IPS DF 4.7 (cell line): ENCODE measurements at regions not wholly inside any gene's neighbourhood (a gene's known extent, or its start where the extent isn't known, plus 50 kb on each side); places are given as distances from the start of the nearest gene placed in this dataset.
"Not testable (repeated sequence)": the region's sequence is repeated elsewhere in the genome, so short reads cannot be mapped to it uniquely, and the experiment has no call there.

Experiments used
- DNase-seq: peaks from one replicate; pipeline ENCODE4 v3.0.0-alpha.2; 2013; ENCODE audit warnings: low spot score; ENCODE audit errors: extremely low read depth

DNA sequence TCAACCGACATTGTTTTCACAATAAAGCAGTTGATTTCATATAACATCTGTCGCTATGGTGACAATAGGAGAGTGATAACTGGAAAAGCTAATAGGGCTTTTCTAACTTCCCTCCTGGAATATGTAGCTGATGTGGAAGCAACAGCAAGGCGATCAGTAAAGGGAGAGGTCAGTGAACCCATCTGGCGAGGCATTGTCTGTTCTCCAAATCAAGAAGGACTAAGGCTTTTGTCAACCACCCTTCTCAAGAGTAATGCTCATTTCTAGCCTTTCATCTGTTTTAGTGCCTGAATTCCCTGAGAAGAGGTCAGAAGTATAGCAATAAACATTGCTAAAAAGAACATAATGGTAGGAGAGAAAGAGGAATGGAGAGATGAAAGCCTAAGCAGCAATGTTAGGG lies 201.3 kb downstream of the AKAP7 start:
- no peak for DNase-seq

DNA sequence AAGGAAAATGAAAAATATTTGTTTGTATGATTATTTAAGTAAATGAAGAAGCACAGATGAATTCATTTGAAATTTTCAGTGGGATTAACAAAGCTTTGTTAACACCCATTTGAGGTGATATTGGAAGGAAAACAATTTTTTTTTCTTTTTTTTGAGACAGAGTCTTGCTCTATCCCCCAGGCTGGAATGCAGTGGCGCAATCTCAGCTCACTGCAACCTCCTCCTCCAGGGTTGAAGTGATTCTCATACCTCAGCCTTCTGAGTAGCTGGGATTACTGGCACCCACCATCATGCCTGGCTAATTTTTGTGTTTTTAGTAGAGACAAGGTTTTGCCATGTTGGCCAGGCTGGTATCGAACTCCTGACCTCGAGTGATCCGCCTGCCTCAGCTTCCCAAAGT lies 211.6 kb downstream of the AKAP7 start:
- not testable (repeated sequence) for DNase-seq

DNA sequence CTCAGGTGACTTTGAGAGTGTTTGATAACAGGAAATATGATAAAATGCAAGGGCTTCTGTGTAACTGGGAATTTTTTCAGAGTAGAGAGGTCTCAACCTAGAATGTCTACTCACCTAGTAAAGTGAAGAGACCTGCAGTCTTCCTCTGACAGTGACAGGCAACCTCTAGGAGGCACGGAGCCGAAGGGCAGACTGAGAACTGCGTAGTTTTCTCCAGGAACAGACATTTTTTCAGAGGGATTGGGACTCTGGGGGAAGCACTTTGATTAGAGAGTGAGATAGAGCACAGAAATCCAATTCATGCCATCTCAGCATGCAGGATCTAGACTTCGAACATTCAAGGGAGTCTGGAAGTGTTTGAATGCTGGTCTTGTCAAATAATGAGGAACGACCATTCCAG lies 213.3 kb downstream of the AKAP7 start:
- no peak for DNase-seq

DNA sequence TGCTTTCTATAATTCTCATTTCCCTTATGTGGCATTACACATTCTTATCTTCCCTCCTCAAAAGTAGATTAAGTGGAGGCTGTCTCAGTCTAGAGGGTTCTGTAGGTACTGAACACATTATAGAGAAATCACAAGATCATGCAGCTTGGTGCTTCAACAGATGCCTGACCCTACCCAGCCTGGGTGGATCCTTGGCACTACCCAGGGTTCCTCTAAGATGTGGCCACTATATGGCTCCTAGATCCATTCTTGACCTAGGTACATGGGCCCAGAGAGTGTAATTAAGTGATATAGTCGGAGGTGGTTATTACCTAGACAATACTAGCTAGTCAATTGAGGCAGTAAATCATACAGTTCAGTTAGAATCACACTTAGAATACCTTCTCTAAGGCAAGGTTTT lies 213.9 kb downstream of the AKAP7 start:
- DNase-seq, result no peak

DNA sequence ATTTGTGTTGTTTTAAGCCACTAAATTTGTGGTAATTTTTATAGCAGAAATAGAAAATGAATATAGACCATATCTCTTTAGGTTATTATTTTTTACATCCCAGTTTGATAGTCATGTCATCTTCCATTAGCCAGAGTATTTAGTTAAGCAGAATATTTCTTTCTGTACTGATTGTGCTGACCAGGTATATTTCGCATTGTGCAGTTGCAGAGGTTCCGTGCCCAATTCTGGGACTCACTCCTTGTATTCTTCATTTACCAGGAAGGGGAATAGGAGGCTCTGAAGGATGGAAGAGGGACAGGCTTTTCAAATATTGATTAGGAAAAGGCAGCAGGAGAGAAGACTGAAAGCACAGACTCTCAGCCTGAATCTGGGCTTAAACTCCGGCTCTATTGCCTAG lies 217.8 kb downstream of the AKAP7 start:
- DNase-seq, result no peak

DNA sequence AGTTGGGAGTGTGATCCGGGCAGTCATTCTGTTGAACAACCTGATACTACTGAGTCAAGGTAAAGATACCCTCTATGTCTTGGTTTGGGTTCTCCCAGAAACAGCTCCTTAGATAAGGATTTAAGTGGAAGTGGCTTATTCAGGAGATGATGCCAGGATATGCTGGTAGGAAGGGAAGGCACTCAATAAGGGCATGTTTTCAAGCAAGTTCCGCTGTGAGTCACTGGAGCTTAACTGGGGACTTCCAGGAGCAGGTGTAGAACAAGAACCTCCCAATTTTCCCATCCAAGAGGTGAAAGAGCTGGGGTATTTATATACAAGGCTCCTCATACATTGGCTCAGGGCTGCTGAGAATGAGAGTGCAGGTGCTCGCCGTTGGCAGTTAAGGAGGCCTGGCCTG lies 218.6 kb downstream of the AKAP7 start:
- no peak for DNase-seq

DNA sequence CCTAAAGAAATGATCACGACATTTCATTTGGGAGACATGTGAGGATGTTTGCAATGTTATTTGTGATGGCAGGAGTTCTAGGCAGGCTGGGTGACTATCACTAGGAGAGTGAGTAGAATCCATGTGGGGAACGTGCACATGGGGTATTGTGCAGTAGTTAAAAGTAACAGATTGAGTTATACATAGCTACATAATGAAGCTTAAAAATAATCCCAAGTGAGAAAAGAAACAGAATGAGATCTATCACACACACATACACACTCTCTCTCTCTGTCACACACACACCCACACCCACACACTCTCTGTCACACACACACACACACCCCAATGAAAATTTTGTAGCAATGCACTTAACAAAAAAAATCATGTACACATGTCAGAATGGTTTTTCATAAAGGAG lies 218.7 kb upstream of the ARG1 start:
- DNase-seq, result no peak

DNA sequence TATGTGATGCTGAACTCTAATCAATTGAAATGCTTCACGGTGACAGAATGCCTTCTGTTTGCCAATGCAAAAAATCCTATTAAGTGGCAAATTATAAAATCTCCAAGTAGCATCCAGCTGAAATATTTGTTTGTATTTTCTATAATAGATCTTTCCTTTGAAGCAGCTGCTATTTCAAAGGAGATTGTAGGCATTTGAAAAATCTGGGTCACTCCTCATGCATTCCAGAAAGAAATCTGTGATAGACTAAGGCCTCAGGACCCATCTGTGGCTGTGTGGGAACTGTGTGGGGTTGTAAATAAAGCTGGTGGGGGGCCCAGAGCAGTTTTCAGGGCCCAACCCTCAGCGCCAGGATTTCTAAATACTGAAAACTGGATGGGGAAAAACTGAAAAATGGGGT lies 216.9 kb upstream of the ARG1 start:
- no peak for DNase-seq

DNA sequence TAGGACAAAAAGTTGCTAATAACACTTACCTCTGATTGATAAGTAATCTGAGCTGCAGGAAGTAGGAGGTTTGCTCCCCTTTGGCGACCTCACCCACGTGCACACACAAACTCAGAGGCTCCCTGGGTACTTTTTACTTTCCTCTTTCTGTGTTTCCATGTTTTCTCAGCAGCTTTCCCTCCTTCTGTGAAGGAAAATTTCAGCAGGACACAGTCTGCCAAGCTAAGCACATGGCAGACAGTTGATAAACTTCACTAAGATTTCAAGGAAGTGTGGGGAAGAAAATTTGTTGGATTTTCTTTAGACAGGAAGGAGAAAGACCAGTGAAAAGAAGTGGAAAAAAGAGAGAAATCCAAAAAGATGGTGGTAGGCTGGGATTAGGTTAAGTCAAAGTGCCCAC lies 215.5 kb upstream of the ARG1 start:
- DNase-seq, result no peak

DNA sequence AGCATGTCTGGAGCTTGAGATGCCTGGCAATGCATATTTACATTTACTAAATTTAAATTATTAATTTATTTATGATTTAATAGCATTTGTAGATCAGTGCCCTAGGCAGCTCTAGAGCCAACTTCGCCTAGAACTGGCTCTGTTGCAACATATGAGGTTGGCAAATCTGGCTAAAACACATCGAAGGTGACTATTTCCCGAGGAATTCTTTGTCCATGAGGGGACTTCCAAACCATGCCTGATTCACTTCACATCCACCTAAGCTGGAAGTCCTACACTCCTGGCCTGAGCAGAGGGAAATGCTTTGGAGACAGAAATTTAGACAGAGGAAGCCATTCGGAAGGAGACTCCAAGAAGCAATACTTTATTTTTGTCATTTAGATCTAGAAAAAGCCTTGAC lies 211.0 kb upstream of the ARG1 start:
- no peak for DNase-seq

DNA sequence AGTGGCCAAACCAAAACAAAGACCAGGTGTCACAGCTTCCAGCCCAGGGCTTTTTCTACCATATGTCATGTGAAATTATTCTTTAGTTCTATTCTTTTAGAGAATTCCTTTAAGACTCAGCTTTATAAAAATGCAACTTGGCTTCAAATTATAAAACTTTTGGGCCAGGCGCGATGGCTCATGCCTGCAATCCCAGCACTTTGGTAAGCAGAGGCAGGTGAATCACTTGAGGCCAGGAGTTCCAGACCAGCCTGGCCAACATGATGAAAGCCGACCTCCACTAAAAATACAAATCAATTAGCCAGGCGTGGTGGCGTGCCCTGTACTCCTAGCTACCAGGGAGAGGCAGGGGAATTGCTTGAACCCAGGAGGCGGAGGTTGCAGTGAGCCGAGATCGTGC lies 210.3 kb upstream of the ARG1 start:
- DNase-seq, result no peak

DNA sequence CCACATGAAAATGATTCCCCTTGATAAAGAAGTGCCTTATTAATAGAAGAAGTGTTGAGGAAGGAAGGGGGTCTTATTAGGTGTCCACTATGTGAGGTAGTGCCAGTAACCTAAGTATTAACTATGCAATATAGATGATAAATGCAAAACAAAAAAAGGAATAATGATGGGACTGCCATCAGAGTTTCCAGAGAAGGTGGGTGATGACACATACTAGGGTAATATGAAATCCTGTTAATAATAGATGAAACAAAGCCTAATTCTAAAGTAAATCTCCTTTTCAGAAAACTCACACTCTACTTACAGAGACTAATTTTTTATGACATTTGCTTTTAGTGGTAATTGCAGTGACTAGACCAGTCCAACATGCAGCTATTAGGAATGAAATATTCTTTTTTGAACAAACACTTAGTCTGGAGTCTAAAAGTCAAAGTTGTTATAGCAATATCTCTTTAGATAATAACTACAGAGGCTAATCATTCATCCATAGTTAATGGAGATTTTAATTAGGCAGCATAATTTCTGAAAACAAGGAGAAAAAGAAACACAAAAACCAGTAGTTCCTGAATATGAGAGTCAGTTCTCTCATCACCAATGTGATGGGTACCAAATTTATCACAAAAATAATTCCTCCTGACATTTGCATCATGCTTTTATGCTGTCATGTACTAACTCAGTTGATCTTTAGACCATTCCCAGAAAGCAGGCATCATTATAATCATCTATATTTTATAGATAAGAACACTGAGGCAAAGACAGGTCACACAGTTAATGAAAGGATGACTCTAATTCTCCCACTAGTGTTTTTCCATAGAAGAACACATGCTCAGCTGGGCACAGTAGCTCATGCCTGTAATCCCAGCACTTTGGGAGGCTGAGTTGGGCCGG lies 208.8 kb upstream of the ARG1 start:
- no peak for DNase-seq

DNA sequence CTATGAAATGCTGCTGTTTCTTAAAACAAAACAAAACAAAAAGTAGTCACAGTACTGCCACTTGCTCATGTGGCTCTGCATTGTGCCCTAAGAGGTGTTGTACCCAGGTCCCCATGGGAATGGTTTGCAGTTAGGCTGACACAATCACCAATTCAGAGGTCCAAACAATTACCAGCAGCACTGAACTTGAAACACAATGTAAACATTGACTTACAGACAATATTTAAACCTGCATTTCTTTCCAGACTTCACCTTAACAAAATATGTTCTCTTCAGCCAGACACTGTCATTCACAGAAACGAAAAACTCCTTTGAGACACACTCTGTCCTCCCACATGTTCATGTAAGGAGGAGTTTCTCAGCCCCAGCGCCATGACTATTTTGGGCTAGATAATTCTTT lies 206.8 kb upstream of the ARG1 start:
- DNase-seq, result no peak

DNA sequence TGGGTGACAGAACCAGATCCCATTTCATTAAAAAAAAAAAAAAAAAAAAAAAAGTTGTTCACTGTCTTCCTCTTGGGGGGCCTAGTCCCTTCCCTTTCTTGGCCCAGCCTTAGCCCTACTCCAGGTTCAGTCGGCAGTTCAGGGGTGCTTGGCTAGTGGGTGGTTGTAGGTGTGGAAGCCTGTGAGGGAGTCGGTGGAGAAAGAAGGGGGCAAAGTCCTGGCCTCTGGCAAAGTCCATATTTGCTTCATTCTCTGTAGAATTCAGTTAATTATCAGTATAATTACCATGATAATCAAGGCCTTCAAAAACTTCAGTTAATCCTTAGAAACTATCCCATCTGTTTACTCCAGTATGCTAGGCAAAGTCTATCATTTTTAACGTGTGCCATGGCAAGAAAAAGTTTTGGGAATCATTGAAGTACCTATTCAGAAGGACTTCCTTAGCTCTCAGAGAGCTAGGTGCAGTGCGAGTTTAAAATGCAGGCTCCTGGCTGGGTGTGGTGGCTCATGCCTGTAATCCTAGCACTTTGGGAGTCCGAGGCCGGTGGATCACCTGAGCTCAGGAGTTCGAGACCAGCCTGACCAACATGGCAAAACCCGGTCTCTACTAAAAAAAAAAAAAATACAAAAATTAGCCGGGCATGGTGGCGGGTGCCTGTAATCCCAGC lies 205.7 kb upstream of the ARG1 start:
- no peak for DNase-seq

DNA sequence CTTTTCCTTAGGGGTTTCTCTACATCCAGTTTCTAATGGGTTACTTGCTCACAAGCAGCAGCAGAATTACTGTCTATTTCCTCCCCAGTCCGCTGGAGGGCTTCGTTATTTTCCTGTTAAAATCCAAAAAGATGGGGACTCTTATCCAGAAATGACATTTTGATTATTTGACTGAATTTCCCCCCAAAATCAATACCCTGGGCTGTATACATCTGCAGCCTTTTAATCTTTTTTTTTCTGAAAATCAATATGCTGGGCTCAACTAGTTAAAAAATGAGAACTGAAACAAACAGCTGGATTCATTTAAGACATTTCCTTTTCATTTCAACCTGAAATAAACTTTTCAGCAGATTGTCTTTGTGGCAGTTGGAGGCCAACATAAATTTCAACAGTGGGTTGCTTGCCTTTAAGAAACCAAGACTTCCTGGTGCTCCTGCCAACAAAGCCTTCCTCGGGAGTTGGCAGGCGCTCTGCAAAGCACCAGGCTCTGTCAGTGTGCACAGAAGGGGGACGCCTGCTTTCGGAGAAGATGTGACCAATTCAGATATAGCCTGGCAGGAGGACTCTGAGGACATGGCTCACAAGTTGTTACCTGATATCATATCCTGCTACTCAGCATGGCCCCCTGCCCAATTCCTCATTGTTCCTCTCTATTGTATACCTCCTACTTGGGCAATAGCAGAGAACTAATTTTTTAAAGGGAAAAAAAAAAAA lies 204.7 kb upstream of the ARG1 start:
- no peak for DNase-seq

DNA sequence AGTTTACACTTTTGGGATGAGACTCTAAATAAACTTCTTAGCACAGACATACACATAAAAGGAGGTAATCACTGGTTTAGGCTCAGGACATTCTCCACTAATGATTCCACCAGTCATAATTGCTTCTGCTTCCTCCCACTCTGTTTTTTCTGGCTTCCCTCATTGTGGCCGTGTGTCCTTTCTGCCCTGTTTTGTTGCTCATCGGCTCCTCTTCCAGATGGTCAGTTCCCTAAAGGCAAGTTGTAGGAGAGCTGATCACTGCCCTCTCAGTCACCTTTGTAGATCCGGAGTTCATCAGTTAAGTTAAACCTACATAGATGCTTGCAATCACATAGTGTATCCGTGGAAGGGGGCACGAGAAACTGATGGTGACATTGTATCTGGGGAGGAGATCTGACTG lies 200.5 kb upstream of the ARG1 start:
- no peak for DNase-seq

DNA sequence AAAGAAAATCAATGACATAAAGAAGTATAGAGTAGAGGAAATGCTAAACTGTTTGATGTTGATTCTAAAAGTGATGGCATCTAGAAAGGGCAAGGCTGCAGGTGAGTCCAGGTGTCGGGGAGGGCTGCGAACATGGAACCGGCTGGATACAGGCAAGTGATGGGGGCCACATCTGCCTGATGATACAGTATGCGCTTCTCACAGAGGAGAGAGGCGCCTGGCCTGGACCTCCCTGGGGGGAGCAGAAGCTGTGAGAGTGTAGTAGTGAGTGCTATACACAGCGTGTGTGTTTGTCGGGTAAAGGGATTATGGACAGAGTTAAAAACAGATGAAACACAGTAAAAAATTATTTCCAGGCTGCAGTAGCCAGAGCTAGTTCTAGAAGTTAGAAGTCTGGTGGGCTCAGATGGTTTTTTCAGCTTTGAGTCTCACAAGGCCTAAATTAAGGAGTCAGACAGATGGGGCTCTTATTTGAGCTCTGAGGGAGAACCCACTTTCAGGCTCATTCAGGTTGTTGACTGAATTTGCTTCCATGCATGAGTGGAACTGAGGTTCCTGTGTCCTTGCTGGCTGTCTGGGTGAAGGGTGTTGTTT lies 195.8 kb upstream of the ARG1 start:
- DNase-seq, result no peak

DNA sequence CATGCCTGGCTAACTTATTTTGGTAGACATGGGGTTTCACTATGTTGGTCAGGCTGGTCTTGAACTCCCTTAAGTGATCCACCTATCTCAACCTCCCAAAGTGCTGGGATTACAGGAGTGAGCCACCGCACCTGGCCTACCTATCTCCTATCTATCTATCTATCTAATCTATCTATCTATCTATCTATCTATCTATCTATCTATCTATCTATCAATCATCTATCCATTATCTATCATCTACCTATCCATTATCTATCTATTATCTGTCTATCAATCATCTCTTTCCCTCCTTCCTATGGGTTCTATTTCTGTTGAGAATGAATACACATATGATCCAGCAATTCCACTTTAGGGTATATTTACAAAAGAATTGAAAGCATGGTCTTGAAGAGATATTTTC lies 194.2 kb upstream of the ARG1 start:
- DNase-seq, result no peak

DNA sequence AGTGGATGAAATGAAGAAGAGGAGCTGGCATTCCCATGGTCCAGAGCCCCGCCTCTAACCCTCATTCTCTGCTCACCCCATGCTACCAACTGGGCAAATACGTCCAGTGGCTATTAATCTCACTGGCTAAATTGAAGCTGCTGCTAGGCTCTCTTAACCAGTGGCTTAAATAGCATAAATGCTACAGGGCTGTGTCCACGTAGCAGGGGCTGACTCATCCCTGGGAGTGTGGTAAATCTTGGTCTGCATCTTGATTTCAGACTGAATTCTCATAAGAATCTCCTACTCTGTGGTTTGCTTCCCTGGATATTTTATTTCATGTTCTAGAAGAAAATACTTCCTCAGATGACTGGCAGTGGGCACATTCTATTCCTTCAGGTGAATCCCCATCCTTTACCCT lies 193.1 kb upstream of the ARG1 start:
- no peak for DNase-seq

DNA sequence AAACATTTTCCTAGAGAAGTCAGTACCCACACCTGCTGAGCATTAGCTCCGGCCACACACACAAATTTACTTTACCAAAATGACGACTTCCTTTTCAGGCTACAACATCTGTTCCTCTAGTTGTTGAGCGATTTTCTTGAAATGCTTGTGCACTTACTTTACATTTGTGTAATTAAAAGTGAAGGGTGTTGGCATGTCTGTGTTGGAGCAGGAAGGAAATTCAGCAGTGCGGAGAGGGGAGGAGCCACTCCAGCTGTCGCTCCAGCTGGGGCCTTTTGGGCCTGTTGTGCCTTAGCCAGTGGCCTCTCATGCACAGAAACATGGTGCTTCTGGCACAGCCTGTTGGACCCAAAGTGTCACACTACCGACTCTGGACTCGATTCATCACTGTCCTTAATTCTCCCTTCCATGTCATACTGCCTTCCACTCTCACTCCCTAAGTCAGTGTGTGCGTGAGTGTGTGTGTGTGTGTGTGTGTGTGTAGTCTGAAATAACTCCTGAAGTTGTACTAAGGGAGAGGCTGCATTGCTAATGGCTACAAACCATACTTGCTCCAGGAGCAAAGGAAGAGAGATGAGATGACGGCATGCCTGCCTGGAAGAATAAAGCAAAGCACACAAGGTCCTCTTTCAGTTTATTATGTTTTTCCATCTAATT lies 191.8 kb upstream of the ARG1 start:
- DNase-seq, result no peak

DNA sequence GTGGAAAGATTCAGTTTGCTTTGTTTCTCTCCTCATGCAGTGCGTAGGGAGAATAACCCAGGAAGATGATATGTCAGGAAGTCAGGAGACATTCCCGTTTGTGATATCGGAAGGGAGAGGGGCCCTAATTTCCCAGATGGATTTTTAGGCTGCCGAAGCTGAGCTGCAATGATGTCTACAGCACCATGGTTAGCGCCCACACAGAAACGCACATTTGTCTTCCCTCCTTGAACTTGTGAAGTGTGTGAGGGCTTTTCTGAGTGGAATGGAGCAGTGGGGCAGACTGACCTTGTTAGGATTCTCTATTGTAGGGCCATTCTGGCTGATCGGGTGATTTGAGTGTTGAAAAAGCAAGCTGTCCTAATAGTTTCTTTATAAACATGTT lies 191.3 kb upstream of the ARG1 start:
- no peak for DNase-seq

DNA sequence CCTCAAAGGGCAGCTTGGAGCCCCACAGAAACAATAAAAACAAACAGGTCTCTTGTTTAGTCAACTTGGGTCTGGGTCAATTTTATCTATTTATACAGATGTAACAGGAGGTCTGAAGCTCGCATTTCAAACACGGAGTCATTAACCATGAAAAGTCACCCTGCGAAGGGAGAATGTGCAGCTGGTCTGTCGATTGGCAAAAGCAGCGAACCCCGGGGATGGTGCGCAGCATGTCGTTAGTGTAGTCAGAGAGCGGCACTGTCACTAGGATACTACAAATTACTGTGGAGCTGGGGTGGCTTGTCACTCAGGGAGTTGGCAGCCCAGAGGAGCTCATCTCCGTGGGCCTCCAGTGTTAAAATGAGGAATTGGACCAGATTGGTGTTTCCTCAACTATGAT lies 190.4 kb upstream of the ARG1 start:
- no peak for DNase-seq
